Right hindlimb (tissue), 1 donor: ENCODE measurements at regions not wholly inside any gene's neighbourhood (a gene's known extent, or its start where the extent isn't known, plus 50 kb on each side); places are given as distances from the start of the nearest gene placed in this dataset.
"Not testable (repeated sequence)": the region's sequence is repeated elsewhere in the genome, so short reads cannot be mapped to it uniquely, and the experiment has no call there.

ENCODE experiments used
- DNase-seq: peaks from one replicate; pipeline ENCODE4 v3.0.0-alpha.2; 2018

DNA sequence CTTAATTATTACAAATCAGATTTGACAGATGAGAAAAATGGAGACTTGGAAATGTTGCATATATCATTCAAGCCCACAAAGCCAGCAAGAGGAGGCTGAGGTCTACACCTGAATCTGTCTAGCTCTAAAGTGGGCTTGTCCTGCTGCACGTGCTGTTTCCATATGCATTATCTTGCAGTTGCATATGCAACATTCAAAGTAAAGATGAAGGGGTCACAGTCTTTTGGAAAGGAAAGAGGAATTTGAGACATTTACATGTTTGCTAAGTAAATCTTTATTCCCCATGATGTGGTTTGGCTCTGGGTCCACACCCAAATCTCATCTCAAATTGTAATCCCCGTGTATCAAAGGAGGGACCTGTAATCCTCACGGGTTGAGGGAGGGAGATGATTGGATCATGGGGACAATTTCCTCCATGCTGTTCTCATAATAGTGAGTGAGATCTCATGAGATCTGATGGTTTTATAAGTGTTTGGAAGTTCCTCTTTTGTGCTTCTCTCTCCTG is 98.3 kb downstream of the BACH1 start:
- no peak for DNase-seq

DNA sequence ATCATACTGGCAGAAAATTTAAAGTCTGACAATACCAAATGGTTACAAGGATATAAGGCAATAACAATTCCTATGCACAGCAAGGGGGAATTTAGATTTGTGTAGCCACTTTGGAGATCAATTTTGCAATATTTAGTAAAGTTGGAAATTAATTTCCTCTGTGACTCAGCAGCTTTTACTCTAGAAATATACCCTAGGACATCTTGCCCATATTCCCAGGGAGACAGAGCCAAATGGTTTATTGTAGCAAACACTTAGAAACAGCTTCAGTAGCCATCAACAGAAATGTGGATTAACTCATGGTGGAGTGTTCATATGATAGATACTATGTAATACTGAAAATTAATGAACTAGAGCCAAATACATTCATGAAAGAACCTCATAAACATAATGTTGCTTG is 104.6 kb downstream of the BACH1 start:
- DNase-seq: no peak

DNA sequence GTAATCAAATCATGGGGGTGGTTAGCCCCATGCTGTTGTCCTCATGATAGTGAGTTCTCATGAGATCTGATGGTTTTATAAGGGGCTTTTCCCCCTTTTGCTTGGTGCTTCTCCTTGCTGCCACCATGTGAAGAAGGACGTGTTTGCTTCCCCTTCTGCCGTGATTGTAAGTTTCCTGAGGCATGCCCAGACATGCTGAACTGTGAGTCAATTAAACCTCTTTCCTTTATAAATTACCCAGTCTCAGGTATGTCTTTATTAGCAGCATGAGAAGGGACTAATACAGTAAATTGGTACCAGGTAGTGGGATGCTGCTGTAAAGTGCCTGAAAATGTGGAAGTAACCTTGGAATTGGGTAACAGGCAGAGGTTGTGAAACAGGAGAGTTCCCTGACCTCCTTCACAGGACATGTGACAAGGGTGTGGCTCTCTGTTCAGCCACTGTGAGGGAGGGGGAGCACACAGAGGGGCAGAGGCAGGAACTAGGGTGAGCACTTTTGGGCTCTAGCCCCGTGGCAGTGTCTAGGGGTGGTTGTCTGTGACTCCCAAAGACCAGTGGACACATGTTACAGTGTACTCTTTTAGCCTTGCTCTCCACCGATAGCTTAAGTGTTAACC is 105.3 kb downstream of the BACH1 start:
- DNase-seq: no peak

DNA sequence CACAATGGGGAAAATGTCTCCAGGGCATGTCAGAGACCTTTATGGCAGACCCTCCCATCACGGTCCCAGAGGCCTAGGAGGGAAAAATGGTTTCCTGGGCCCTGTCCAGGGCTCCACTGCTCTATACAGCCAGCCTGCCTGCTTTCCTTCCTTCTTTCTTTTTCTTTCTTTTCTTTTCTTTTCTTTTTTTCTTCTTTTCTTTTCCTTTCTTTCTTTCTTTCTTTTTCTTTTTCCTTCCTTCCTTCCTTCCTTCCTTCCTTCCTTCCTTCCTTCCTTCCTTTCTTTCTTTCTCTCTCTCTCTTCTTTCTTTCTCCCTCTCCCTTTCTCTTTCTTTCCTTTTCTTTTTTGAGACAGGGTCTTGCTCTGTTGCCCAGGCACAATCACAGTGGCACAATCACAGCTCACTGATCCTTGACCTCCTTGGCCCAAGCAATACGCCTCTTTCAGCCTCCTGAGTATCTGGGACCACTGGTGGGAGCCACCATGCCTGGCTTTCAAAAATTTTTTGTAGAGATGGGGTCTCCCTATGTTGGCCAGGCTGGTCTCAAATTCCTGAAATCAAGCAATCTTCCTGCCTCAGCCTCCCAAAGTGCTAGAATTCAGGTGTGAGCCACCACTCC is 106.9 kb downstream of the BACH1 start:
- DNase-seq: no peak

DNA sequence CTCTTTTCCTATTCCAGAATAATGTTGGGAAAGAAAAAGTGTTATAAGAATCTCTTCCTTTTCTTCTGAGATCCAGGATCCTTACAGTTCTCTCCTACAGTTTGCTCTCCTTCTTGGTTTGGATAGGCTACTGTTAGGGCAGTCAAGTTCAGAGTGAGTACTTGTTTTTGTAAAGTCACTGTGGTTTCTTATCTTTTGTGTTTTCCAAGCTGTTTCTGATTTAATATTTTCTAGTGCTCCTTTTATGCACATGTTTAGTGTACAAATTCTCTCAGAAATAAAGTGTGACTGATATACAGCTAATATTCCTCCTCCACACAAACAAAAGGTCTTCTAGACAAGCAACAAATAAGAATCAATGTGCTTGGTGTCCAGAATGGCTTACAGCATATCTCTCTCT is 107.7 kb downstream of the BACH1 start:
- no peak for DNase-seq

DNA sequence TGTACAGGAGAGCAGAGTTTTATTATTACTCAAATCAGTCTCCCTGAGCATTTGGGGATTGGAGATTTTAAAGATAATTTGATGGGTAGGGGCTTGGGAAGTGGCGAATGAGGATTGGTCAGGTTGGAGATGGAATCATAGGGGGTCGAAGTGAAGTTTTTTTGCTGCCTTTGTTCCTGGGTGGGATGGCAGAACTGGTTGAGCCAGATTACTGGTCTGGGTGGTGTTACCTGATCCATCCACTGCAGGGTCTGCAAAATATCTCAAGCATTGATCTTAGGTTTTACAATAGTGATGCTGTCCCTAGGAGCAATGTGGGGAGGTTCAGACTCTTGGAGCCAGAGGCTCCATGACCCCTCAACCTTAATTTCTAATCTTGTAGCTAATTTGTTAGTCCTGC is 108.8 kb downstream of the BACH1 start:
- no peak for DNase-seq

DNA sequence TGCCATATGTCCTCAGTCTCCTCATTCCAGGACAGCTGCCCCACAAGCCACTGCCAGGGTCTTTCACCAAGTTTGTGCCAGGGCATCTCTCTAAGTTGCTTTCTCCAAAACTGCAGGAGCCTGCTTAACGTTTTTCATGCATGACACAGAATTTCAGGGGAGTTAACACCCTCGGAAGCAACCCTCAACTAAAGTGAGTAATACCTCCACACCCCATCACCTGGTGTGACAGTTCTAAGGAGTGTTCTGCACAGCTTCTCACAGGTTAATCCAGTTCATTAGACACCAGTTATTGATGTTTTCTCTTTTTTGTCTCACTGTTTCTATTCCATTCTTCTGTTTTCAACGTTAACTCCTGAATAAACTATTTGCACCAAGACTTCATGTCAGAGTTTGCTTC is 115.0 kb downstream of the BACH1 start:
- DNase-seq: no peak

DNA sequence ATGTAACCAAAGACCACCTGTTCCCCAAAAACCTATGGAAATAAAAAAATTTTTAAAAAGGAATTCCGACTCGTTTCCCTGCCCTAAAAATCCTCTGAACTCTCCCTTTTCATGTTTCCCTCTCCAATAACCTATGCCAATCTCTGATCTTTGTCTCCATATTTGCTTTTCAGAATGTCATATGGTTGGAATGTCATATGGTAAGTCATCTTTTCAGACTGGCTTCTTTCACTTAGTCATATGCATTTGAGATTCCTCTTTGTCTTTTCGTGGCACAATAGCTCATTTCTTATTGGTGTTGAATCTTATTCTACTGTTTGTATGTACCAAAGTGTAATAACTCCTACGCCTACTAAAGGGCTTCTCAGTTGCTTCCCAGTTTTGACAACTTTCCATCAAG is 117.5 kb downstream of the BACH1 start:
- no peak for DNase-seq

DNA sequence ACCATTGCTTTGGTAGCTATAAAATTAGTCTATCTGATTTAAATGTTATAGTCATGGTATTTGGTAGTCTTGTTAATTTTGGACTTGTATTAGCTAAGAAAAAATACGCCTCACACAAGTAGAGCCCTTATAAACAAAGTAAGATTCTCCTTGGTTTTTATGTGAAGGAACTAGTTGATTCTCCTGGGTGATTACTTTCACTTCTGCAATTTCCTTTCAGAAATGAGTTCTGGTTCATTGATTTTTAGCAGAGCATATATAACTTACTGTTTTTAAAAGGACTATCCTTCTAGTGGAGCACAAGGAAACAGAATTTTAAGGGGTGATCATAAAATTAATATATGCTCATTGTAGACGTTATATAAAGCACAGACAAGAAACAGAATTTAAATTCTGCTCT is 120.1 kb downstream of the BACH1 start:
- no peak for DNase-seq

DNA sequence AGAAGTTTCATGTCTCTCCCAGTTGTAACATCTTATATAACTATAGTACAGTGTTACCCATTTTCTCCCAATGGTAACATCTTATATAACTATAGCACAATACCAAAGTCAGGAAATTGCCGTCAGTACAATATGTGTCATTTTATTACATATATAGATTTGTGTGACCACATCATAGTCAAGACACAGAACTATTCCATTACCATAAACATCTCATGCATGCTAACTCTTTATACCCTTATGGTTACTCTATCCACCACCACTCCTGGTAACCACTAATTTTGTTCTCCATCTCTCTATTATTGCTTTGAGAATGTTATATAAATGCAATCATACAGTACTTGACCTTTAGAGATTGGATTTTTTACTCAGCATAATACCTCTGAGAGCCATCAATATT is 120.7 kb downstream of the BACH1 start:
- DNase-seq: no peak

DNA sequence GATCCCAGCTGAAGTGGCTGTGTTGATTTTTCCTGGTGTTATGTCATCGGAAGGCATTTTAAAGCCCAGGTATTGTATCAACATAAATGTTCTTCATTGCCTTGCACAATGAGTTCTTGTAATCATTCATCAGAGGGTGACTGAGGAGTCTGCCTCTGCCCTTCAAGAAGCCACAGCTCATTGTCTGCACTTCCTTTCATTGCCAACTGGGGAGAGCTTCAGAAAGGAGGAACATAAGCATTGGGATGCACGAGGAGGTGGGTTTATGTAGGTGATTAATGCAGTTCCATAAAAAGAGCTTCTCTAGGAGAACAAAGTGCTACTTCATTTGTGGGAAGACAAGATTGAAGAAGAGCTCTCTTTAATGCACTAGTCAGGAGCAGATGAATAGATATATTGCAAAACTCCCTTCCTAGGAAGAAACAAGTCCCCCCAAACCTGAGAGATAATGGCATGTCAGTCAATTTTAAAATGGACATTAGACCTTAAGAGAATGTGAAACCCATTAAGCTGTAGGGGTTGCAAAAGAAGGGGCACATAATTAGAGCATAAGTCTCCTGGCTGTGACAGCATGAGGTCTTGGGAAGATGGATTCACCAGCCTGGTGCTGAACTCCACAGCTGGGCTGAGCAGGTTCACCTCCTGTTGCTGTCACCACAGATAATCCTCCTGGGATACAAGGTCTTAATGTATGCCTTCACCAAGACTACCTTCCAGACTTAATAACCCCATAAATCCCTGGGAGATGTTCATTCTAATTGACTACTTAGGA is 124.6 kb downstream of the BACH1 start:
- no peak for DNase-seq

DNA sequence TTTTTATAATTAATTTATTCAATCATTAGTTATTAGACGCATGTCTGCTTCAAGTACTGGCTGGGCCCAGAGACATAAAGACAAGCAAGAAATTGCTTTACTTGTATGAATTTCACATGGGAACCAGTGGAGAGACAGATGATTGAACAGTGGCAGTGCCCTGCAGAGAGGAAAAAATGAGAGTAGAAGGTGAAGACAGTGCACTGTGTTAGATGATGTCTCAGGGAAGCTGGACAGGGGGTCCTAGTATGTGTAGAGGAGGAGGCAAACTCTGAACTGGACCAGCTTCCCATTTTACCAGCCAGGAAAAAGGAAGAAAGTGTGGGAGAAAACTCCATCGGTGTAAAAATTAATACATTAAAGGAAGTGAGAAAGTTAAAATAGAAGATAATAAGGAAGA is 126.0 kb downstream of the BACH1 start:
- no peak for DNase-seq

DNA sequence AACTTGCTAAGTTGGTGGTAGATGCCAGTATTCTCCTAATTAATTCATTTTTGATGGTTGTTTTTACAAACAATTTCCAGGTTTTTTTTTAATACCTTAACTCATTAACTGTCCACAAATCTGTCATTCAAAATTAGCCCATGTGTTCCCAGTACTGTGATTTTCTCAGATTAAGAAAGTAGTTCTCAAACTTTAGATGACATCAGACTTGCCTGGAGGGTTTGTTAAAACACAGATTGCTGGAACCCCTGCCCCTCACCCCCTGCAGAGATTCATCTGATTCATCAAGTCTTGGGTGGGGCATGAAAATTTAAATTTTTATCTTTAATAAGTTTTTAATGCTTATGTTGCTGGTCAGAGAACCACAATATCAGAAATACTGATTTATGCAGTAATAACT is 130.5 kb downstream of the BACH1 start:
- DNase-seq: no peak

DNA sequence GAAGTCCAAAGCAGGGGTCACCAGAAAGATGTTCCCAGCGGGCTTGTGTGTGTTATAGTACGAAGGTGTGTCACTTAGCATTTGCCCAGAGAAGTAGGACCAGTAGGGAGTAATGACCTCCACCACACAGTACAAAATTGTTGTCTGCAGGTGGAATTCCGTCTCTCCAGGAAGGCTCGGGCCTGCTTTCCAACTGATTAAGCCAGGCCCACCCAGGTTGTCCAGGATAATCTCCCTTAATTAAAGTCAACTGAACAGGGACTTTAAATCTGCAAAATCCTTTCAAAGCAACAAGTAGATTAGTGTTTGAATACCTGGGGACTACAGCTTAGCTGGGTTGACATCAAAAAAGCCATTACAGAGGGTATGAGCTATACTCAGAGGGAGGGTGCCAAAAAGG is 131.3 kb downstream of the BACH1 start:
- no peak for DNase-seq

DNA sequence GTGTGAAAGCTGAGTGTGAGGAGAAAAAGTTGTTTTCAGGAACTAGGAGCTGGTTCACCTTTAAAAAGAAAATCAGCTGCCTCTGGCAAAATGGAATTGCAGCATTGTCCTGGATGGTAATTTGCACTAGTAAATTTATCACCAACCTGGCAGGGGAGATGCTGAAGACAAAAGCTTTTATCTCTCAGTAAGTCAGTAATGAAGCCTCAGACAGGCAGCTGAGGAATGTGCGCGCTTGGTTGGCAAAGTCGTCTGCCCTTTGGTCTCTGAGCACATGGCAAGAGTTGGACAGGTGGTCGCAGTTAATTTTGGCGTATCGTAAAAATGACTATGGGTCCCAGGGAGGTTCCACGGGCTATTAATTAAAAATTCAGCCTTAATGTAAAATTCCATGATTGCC is 131.9 kb downstream of the BACH1 start:
- no peak for DNase-seq

DNA sequence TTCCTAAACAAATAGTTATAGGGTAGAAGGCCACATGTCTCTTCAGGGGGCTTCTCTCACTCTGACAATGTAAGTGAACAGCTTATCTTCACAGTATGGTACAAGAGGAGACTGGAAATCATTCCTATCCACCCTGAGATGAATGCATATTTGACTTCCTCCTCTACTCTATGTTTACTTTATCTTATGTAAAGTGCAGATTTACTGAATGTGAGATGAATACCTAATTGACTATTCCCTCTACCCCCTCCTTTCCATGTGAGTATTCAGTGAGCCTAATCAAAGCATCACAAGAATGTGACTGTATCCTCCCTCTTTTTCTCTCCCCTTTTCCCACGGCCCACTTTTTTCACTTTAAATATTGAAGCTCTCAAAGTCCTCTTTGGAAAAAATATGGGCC is 132.5 kb downstream of the BACH1 start:
- DNase-seq: no peak

DNA sequence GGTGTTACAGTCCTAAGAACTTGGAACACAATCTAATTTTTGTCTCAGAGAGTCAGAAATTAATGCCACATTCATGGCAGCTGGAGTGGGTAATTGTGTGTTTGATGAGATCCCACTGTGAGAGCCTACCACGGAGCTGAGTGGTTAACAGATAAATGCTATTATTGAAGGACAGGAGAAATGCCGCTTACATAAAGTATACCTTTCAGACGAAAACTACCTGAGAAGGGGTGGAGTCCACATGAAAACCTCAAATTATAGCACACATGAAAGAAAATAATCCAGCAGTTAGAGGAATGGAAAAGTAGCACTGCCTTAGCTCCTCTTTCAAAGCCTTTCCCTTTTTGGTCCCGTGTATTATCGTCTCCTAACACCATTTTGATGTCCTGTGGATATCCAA is 133.0 kb downstream of the BACH1 start:
- no peak for DNase-seq

DNA sequence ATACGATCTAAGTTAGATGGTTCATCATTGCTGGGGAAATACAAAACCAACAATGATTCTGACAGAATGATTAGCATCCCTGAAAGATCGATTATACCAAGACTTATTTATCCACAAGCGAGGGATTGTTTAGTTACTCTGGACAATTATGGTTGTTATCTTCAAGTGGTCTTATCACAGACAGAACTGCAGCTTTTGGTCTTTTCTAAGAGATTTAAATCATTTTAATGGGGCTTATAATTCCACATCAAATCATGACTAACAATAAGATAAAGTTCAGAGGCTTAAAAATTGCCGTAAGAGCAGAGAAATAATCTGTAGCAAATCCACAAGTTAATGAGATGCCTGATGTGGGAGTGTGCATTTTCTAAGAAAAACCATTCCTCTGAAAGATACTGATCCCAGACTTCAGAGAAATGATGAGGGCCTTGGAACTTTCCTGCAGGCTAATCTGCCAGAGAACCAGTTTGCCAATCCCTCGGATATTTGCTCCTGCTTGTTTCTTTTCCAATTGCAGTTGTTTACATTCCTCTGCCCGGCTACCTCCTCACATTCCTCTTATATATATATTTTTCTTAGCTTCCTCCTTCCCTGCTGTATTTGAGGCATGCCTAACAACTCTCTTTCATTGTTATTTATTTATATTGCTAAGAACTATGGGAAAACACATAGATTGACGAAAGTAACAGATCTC is 134.8 kb downstream of the BACH1 start:
- DNase-seq: no peak

DNA sequence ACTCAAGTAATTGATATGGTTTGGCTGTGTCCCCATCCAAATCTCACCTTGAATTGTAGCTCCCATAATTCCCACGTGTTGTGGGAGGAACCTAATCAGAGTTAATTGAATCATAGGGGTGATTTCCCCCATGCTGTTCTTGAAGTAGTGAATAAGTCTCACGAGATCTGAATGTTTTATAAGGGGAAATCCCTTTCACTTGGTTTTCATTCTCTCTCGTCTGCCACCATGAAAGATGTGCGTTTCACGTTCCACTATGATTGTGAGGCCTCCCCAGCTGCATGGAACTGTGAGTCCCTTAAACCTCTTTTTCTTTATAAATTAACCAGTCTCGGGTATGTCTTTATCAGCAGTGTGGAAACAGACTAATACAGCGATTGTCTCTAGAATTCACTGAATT is 135.4 kb downstream of the BACH1 start:
- DNase-seq: no peak

DNA sequence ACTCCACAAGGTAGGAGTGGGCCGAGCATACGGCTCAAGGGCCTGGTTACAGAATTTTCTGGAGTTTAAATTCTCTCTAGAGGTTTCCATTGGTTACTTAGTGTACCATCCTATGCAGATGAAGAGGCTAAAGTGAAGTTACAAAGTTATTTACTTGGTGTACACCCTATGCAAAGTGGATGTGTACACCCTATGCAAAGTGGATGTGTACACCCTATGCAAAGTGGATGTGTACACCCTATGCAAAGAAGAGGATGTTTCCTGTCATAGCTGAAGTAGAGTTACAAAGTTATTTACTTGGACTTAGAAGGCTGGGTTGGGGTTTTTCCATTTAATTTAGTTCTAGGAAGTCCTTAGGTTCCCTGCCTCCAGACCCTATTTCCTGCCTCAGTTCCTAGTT is 136.3 kb downstream of the BACH1 start:
- DNase-seq: not testable (repeated sequence)

DNA sequence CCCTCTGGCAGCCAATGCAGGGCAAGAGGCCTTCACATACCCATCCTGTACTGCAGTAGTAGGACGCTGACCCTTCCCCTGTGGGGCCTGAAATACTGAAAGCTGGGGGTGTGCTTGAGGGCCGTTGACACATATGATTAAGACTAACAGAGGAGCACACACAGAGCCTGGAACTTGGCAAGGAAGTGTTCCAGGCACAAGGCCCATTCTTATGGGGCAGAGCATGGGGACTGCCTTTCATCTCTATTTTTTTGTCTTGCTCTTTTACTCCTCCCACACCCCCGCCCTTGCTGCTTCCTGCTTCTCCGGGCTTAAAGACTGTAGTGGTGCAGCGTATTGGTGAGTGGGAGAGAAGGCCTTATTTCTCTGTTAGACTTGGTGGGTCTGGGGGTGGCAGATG is 137.4 kb downstream of the BACH1 start:
- peak; percentile 55 for DNase-seq

DNA sequence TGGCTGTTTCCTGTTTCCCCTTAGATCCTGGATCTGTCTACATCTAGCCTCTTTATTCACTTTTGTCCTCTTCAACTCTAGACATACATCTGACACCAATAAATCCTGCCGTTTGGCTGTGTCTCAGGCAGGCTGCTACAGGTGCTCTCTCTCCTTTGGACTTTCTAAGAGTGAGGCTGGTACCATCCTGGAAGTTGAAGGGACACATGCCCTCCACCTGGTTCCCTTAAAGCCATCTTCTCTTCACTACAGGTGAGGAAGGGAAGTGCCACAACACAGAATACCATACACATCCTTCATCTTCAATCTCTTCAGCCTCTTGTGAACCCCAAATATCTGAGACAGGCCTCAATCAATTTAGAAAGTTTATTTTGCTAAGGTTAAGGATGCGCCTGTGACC is 137.9 kb downstream of the BACH1 start:
- no peak for DNase-seq

DNA sequence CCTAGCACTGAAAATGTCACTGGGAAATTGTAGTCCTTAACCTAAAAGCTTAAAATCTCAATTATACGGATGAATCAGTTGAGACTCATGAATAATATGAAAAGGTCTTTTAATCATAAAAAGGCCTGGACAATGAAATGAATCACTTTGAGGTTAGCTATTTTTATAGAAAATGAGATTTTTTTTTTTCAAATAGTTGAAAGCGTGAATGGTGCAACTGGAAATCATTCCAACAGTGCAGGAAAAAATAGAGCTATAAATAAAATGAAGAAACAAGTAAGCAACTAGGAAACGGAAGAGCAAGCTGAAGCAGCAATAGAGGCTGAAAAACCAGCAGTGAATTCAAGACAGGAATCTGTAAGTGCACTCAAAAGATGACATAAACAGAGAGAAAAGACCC is 142.9 kb downstream of the BACH1 start:
- DNase-seq: no peak
